H7 (cell line): ENCODE measurements at regions not wholly inside any gene's neighbourhood (a gene's known extent, or its start where the extent isn't known, plus 50 kb on each side); places are given as distances from the start of the nearest gene placed in this dataset.
"Not testable (repeated sequence)": the region's sequence is repeated elsewhere in the genome, so short reads cannot be mapped to it uniquely, and the experiment has no call there.

ENCODE experiments used
- DNase-seq: peaks from one replicate; pipeline ENCODE4 v3.0.0; 2012
- H3K27me3 ChIP-seq: 2 replicates; pipeline ENCODE4 v1.6.0; 2011; ENCODE audit warnings: mild to moderate bottlenecking, low read length; ENCODE audit not compliant: control insufficient read depth, insufficient read depth
- H3K36me3 ChIP-seq: replicated peaks from 2 replicates; pipeline ENCODE4 v1.5.1; 2011; ENCODE audit warnings: low read length; ENCODE audit not compliant: control insufficient read depth, insufficient read depth
- H3K4me3 ChIP-seq: 2 replicates; pipeline ENCODE4 v1.5.1; 2011; ENCODE audit warnings: low read depth, mild to moderate bottlenecking, control low read depth, low read length, moderate library complexity; ENCODE audit not compliant: insufficient read depth

GRCh38 chr19:28434794-28435193 is 778.2 kb downstream of the UQCRFS1 start:
- not testable (repeated sequence) for H3K27me3 ChIP-seq, H3K4me3 ChIP-seq, DNase-seq, H3K36me3 ChIP-seq

- not testable (repeated sequence) for H3K4me3 ChIP-seq, H3K27me3 ChIP-seq, H3K36me3 ChIP-seq, DNase-seq
Measured at GRCh38 chr19:28434365-28434764, 778.6 kb downstream of the UQCRFS1 start.

GRCh38 chr19:28433166-28433565 is 779.8 kb downstream of the UQCRFS1 start:
- H3K4me3 ChIP-seq, DNase-seq, H3K36me3 ChIP-seq, H3K27me3 ChIP-seq: not testable (repeated sequence)

GRCh38 chr19:28430214-28430613 is 782.7 kb downstream of the UQCRFS1 start:
- Histone ChIP-seq H3K4me3 (no peak overlapping the region), H3K27me3 (no peaks in the 10 kb centered on the region), H3K36me3 (no peaks in the 10 kb centered on the region)
- no peak for DNase-seq

- DNase-seq = no peak
- Histone ChIP-seq H3K27me3 (no peaks in the 10 kb centered on the region), H3K36me3 (no peaks in the 10 kb centered on the region), H3K4me3 (no peak overlapping the region)
Measured at GRCh38 chr19:28429356-28429755, 783.6 kb downstream of the UQCRFS1 start.

- no peak for DNase-seq
- Histone ChIP-seq H3K4me3 (no peak overlapping the region), H3K27me3 (no peaks in the 10 kb centered on the region), H3K36me3 (no peaks in the 10 kb centered on the region)
Measured at GRCh38 chr19:28428663-28429348, 784.1 kb downstream of the UQCRFS1 start.

GRCh38 chr19:28427376-28428083 is 785.4 kb downstream of the UQCRFS1 start:
- Histone ChIP-seq H3K4me3 (no peak overlapping the region), H3K36me3 (no peaks in the 10 kb centered on the region), H3K27me3 (no peaks in the 10 kb centered on the region)
- no peak for DNase-seq

- Histone ChIP-seq H3K4me3 (no peak overlapping the region), H3K27me3 (no peaks in the 10 kb centered on the region), H3K36me3 (no peaks in the 10 kb centered on the region)
- peak; percentile 72 for DNase-seq
Measured at GRCh38 chr19:28426730-28427225, 786.2 kb downstream of the UQCRFS1 start.

GRCh38 chr19:28426110-28426729 is 786.7 kb downstream of the UQCRFS1 start:
- Histone ChIP-seq H3K27me3 (no peaks in the 10 kb centered on the region), H3K36me3 (no peaks in the 10 kb centered on the region), H3K4me3 (no peak overlapping the region)
- no peak for DNase-seq

- no peaks in the 10 kb centered on the region for H3K36me3 ChIP-seq
- H3K27me3 ChIP-seq = no peaks in the 10 kb centered on the region
- no peak overlapping the region for H3K4me3 ChIP-seq
- no peak for DNase-seq
Measured at GRCh38 chr19:28425046-28425931, 787.7 kb downstream of the UQCRFS1 start.

- DNase-seq = no peak
- no peaks in the 10 kb centered on the region for H3K36me3 ChIP-seq
- no peaks in the 10 kb centered on the region for H3K27me3 ChIP-seq
- no peak overlapping the region for H3K4me3 ChIP-seq
Measured at GRCh38 chr19:28424662-28425045, 788.3 kb downstream of the UQCRFS1 start.

GRCh38 chr19:28424077-28424476 is 788.9 kb downstream of the UQCRFS1 start:
- Histone ChIP-seq H3K4me3 (no peak overlapping the region), H3K36me3 (no peaks in the 10 kb centered on the region), H3K27me3 (no peaks in the 10 kb centered on the region)
- peak; percentile 58 for DNase-seq

GRCh38 chr19:28422791-28423650 is 789.9 kb downstream of the UQCRFS1 start:
- Histone ChIP-seq H3K4me3 (no peak overlapping the region), H3K36me3 (no peaks in the 10 kb centered on the region), H3K27me3 (no peaks in the 10 kb centered on the region)
- no peak for DNase-seq
